OCI-M1 (cell line): ENCODE measurements at regions not wholly inside any gene's neighbourhood (a gene's known extent, or its start where the extent isn't known, plus 50 kb on each side); places are given as distances from the start of the nearest gene placed in this dataset.
A peak's percentile ranks its signal among the peaks of the same experiment; 100 is the strongest.

ENCODE experiments used
- DNase-seq: peaks from one replicate; lab custom pipeline; 2025; lab: John Stamatoyannopoulos, UW

GRCh38 chr4:74878323-74878722 lies 54.6 kb upstream of the PARM1 start:
- no peak for DNase-seq

GRCh38 chr4:74875451-74875850 lies 57.5 kb upstream of the PARM1 start:
- no peak for DNase-seq

- peak; percentile 81 for DNase-seq
These were observed 58.1 kb upstream of the PARM1 start for GRCh38 chr4:74874753-74875367.

- DNase-seq = peak; percentile 40
These were observed 59.2 kb upstream of the PARM1 start for GRCh38 chr4:74873545-74874301.

GRCh38 chr4:74858921-74859562 lies 64.7 kb upstream of the BTC start:
- DNase-seq = no peak

GRCh38 chr4:74855879-74856278 lies 61.6 kb upstream of the BTC start:
- DNase-seq = no peak

- no peak for DNase-seq
These were observed 54.5 kb upstream of the BTC start for GRCh38 chr4:74848774-74849173.

- no peak for DNase-seq
These were observed 51.5 kb upstream of the BTC start for GRCh38 chr4:74845834-74846233.
